BJ (cell line): ENCODE measurements at regions not wholly inside any gene's neighbourhood (a gene's known extent, or its start where the extent isn't known, plus 50 kb on each side); places are given as distances from the start of the nearest gene placed in this dataset.

ENCODE experiments used
- CTCF ChIA-PET: fragments of 350-600 bp; formaldehyde crosslinking; extraction: SDS; loops from one replicate; lab custom pipeline; 2021; ENCODE audit warnings: antibody characterized with exemption, inconsistent platforms; lab: Yijun Ruan, JAX
- POLR2A ChIA-PET: fragments of 300-600 bp; sonication (Branson Sonifier 250); formaldehyde crosslinking; extraction: SDS; loops from one replicate; lab custom pipeline; 2021; ENCODE audit warnings: antibody characterized with exemption; lab: Charles Lee
- DNase-seq: peaks from one replicate; pipeline ENCODE4 v3.0.0-alpha.2; 2011; ENCODE audit warnings: low read depth
- H3K27me3 ChIP-seq: 2 replicates; pipeline ENCODE4 v1.6.0; 2011; ENCODE audit warnings: low read length; ENCODE audit not compliant: control insufficient read depth, insufficient read depth
- H3K36me3 ChIP-seq: 2 replicates; pipeline ENCODE4 v1.5.1; 2011; ENCODE audit warnings: low read length; ENCODE audit not compliant: control insufficient read depth, insufficient read depth
- H3K4me3 ChIP-seq: 2 replicates; pipeline ENCODE4 v1.5.1; 2011; ENCODE audit warnings: low read depth, mild to moderate bottlenecking, control low read depth, low read length
- TF ChIP-seq, protein P1 (sequence below): IDR thresholded peaks from 2 replicates; pipeline ENCODE4 v1.5.1; 2011; ENCODE audit warnings: low read depth, mild to moderate bottlenecking, control low read depth, inconsistent platforms, low read length, moderate library complexity; ENCODE audit not compliant: insufficient read depth

DNA sequence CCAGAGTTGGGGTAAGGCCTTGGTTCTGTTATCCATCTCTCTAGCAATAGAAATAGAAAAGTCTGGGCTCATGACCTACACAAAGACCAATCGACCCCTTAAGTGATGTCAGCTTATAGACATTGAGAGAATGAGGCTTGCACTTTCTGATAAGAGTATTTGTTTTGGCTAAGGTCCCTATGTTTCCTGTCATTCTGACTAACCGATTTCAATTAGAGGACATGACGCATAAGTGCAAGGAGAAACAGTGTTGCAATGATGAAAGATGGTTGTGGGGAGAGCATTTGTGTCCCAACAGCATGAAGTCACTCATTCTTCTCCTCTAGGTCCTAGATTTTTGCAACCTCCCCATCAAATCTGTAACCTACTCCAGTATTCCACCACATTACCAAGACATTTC is 255.1 kb downstream of the MAT2B start:
- TF ChIP-seq, protein P1, sequence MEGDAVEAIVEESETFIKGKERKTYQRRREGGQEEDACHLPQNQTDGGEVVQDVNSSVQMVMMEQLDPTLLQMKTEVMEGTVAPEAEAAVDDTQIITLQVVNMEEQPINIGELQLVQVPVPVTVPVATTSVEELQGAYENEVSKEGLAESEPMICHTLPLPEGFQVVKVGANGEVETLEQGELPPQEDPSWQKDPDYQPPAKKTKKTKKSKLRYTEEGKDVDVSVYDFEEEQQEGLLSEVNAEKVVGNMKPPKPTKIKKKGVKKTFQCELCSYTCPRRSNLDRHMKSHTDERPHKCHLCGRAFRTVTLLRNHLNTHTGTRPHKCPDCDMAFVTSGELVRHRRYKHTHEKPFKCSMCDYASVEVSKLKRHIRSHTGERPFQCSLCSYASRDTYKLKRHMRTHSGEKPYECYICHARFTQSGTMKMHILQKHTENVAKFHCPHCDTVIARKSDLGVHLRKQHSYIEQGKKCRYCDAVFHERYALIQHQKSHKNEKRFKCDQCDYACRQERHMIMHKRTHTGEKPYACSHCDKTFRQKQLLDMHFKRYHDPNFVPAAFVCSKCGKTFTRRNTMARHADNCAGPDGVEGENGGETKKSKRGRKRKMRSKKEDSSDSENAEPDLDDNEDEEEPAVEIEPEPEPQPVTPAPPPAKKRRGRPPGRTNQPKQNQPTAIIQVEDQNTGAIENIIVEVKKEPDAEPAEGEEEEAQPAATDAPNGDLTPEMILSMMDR: no peak
- ChIA-PET POLR2A (no interaction called here), CTCF (no interaction called here)
- H3K27me3 ChIP-seq: no peaks in the 10 kb centered on the region
- no peaks in the 10 kb centered on the region for H3K36me3 ChIP-seq
- peak; percentile 6 for DNase-seq
- no peak overlapping the region for H3K4me3 ChIP-seq

DNA sequence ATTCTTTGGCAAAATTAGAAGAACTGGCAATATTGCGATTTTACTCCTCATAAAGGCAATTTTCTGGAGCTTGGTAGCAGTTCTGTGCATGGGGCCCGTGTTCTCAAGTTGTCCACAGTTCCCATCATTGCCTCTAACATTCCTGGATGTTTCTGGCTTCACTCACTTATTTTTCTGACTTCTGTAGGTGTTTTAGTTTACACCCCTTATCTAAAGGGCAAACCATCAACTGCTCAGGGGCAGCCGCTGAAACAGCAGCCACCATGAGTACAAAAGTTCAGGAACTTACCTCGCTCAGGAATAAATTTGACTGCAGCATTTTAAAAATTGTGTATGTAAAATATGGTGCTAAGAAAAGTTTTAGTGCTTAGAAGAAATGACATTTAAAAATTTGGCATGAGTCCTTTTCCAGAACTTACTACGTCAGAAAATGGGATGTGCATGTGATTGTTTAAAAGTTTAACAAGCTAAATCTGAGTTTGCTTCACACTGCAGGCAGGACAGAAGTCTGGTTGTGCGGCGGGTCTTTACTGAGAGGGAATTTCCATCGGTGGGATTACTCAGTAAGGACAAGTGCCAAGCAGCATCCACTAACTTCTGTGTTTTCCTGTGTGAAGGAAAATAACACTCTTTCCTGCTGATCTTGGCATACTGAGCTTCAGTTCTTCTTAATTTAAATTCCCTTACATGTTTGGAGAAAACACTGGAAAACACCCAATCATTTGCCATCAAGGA is 261.7 kb downstream of the MAT2B start:
- TF ChIP-seq, protein P1: no peak
- ChIA-PET POLR2A (no interaction called here), CTCF (no interaction called here)
- no peak for DNase-seq
- no peak overlapping the region for H3K4me3 ChIP-seq
- no peaks in the 10 kb centered on the region for H3K36me3 ChIP-seq
- no peaks in the 10 kb centered on the region for H3K27me3 ChIP-seq

DNA sequence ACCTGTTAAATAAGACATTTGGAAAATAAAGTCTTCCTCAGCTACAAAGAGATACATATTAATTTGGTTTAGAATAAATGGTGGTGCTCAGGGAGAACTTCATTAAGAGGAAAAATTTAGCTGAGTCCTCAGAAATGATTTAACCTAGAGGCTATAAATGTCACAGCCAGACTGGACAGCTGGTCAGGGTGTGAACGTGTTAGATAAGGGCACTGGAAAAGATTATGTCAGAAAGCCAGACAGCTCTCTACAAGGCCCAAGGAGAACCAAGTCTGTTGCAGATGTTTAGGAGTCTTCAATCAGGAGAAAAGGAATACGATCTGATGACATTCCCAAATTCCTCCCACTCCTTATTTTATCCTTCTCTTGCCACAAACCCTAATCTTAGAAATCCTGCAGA is 265.2 kb downstream of the MAT2B start:
- Histone ChIP-seq H3K36me3 (no peaks in the 10 kb centered on the region), H3K27me3 (no peaks in the 10 kb centered on the region; the same call in 1 of the 2 replicates), H3K4me3 (no peak overlapping the region)
- POLR2A ChIA-PET: no interaction called here
- TF ChIP-seq, protein P1: no peak
- no peak for DNase-seq
- CTCF ChIA-PET: no interaction called here

DNA sequence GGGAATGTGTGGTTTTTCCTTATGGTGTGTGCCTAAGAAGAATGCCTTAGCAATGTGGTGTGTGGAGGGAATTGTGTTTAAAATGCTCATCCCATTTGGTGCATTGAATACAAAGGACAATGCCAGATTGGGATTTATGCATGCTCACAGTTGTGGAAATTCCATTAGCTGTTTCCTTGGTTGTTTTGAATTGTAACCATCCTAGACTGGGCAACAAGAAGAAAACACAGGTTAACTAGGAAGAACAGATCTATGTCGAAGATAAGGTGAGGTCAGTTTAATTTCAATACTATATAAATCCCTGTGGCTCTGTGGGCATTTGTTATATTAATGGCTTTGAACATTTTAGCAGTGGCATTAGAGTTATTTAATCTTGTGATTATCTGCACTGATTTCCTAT is 266.8 kb downstream of the MAT2B start:
- TF ChIP-seq, protein P1: no peak
- Histone ChIP-seq H3K36me3 (no peaks in the 10 kb centered on the region), H3K27me3 (no peaks in the 10 kb centered on the region; the same call in 1 of the 2 replicates), H3K4me3 (no peak overlapping the region)
- DNase-seq: no peak
- ChIA-PET CTCF (no interaction called here), POLR2A (no interaction called here)

DNA sequence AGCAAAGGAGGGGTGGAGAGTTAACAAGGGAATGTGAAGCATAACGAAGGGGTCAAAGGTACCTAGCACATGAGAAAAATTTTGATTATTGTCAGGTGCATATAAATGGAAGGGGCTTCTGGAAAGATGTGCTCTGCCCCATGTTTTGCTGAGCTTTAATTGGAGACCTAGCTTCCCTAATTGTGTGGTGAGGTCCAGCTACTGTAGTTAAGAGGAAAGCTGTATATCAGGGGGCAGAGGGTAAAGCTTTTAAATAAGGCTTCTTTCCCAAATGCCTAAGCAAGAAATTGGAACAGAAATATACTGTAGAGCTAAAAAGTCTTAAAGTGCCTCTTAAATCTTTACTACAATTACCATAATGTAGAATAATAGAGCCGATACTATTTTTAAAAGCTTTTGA is 267.2 kb downstream of the MAT2B start:
- Histone ChIP-seq H3K36me3 (no peaks in the 10 kb centered on the region), H3K27me3 (no peaks in the 10 kb centered on the region; the same call in 1 of the 2 replicates), H3K4me3 (no peak overlapping the region)
- no peak for DNase-seq
- TF ChIP-seq, protein P1: no peak
- CTCF ChIA-PET: no interaction called here
- POLR2A ChIA-PET: no interaction called here
